ENCODE measurements at regions not wholly inside any gene's neighbourhood (a gene's known extent, or its start where the extent isn't known, plus 50 kb on each side); places are given as distances from the start of the nearest gene placed in this dataset.
A peak's percentile ranks its signal among the peaks of the same experiment; 100 is the strongest.
"Not testable (repeated sequence)": the region's sequence is repeated elsewhere in the genome, so short reads cannot be mapped to it uniquely, and the experiment has no call there.

DNA sequence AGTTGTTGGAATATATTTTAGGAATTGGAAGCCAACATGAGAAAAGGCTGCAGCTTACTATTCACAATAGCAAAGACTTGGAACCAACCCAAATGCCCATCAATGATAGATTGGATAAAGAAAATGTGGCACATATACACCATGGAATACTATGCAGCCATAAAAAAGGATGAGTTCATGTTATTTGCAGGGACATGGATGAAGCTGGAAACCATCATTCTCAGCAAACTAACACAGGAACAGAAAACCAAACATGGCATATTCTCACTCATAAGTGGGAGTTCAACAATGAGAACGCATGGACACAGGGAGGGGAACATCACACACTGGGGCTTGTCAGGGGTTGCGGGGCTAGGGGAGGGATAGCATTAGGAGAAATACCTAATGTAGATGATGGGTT, 192.1 kb upstream of the ANK3 start:
- H3K27ac ChIP-seq (ENCODE audit: extremely low read depth, low read depth, low read length); in situ Hi-C loops (cut with MboI); BruUV-seq (replicated peaks); H3K9me1 ChIP-seq (ENCODE audit: control insufficient read depth, insufficient read depth, low read length); CTCF ChIA-PET (ENCODE audit: low intra/inter-chr PET ratio); H4K20me1 ChIP-seq (replicated peaks; ENCODE audit: control insufficient read depth, insufficient read depth, low read length); H3K4me3 ChIP-seq; H3K79me2 ChIP-seq (ENCODE audit: control insufficient read depth, insufficient read depth, low read length); intact Hi-C loops (cut with micrococcal nuclease); H3K9ac ChIP-seq (ENCODE audit: insufficient read depth in 1 of 2, low read depth in 2 of 2, low read length in 2 of 2); H3K9me3 ChIP-seq (replicated peaks; ENCODE audit: control insufficient read depth, insufficient read depth, low read depth, low read length); H3K36me3 ChIP-seq (ENCODE audit: control insufficient read depth, insufficient read depth, low read length); H2AFZ ChIP-seq (ENCODE audit: low read depth, low read length); ATAC-seq; H3K4me1 ChIP-seq (replicated peaks in 1 of 2; ENCODE audit: control insufficient read depth in 2 of 2, insufficient read depth in 2 of 2, low read length in 2 of 2); H3K27me3 ChIP-seq (ENCODE audit: control insufficient read depth in 2 of 2, insufficient read depth in 2 of 2, low read length in 2 of 2); POLR2A ChIA-PET; H3K4me2 ChIP-seq (ENCODE audit: insufficient read depth, low read length); FAIRE-seq; DNase-seq (ENCODE audit: extremely low read depth in 1 of 4, low spot score in 3 of 4): not testable (repeated sequence)
- peak; percentile 40 for TF ChIP-seq RBM25 (IDR thresholded peaks at IDR 0.05; ENCODE audit: low read depth, low read length, severe bottlenecking)
- peak; percentile 58 for TF ChIP-seq ZNF146 (CRISPR knock-in tag; IDR thresholded peaks at IDR 0.05; ENCODE audit: unreplicated experiment)
- WGBS (ENCODE audit: insufficient coverage, low coverage, missing lambda C conversion rate), result 13% methylated on average over 2 of the region's 2 CpGs

DNA sequence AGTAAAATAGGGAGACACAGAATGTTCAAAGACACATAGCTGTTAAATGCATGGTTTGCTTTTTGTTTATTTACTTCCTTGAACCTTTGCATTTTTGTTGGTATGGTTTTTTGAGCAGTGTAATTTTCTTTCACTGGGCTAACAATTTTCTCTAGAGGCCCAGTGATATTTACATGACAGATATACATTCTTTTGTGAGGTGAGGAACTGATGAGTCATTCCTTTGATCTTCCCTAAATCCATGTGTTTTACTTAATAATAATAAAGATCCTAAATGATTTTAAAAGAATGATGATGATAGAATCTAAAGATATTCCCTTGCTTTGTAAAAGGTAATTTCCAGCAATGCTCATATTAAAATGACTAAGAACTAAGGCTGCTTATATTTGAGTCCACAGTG, 188.5 kb upstream of the ANK3 start:
- H3K9me3 ChIP-seq (replicated peaks; ENCODE audit: control insufficient read depth, insufficient read depth, low read depth, low read length), result no peaks in the 10 kb centered on the region
- ChIA-PET POLR2A (no interaction called here), CTCF (ENCODE audit: low intra/inter-chr PET ratio) (no interaction called here)
- H3K79me2 ChIP-seq (ENCODE audit: control insufficient read depth, insufficient read depth, low read length), result no peaks in the 10 kb centered on the region
- H3K27me3 ChIP-seq (ENCODE audit: control insufficient read depth in 2 of 2, insufficient read depth in 2 of 2, low read length in 2 of 2), result no peaks in the 10 kb centered on the region
- DNase-seq (ENCODE audit: extremely low read depth in 1 of 4, low spot score in 3 of 4), result no peak
- ATAC-seq, result no peak
- no peak for FAIRE-seq
- no peak overlapping the region for H3K4me3 ChIP-seq
- H3K9ac ChIP-seq (ENCODE audit: insufficient read depth in 1 of 2, low read depth in 2 of 2, low read length in 2 of 2), result no peak overlapping the region
- no peak overlapping the region for H2AFZ ChIP-seq (ENCODE audit: low read depth, low read length)
- H3K27ac ChIP-seq (ENCODE audit: extremely low read depth, low read depth, low read length), result no peak overlapping the region
- no TSS peak for BruUV-seq (replicated peaks)
- no peaks in the 10 kb centered on the region for H4K20me1 ChIP-seq (replicated peaks; ENCODE audit: control insufficient read depth, insufficient read depth, low read length)
- no peak overlapping the region for H3K4me2 ChIP-seq (ENCODE audit: insufficient read depth, low read length)
- intact Hi-C loops (cut with micrococcal nuclease) (no loop called here), in situ Hi-C loops (cut with MboI) (no loop called here)
- no peaks in the 10 kb centered on the region for H3K4me1 ChIP-seq (replicated peaks in 1 of 2; ENCODE audit: control insufficient read depth in 2 of 2, insufficient read depth in 2 of 2, low read length in 2 of 2)
- H3K9me1 ChIP-seq (ENCODE audit: control insufficient read depth, insufficient read depth, low read length), result no peaks in the 10 kb centered on the region
- H3K36me3 ChIP-seq (ENCODE audit: control insufficient read depth, insufficient read depth, low read length), result no peaks in the 10 kb centered on the region
- no peak for TF ChIP-seq HMG20A (CRISPR knock-in tag; conservative IDR thresholded peaks at IDR 0.05)
- TF ChIP-seq U2AF1 (optimal IDR thresholded peaks at IDR 0.05; ENCODE audit: low read depth, low read length), result no peak
- TF ChIP-seq ELF1 (tag; IDR thresholded peaks at IDR 0.05), result no peak
- no peak for TF ChIP-seq ZBTB11 (CRISPR knock-in tag; IDR thresholded peaks at IDR 0.05)
- no peak for TF ChIP-seq ZNF589 (CRISPR knock-in tag; IDR thresholded peaks at IDR 0.05; ENCODE audit: low read depth)
- TF ChIP-seq, protein P1, sequence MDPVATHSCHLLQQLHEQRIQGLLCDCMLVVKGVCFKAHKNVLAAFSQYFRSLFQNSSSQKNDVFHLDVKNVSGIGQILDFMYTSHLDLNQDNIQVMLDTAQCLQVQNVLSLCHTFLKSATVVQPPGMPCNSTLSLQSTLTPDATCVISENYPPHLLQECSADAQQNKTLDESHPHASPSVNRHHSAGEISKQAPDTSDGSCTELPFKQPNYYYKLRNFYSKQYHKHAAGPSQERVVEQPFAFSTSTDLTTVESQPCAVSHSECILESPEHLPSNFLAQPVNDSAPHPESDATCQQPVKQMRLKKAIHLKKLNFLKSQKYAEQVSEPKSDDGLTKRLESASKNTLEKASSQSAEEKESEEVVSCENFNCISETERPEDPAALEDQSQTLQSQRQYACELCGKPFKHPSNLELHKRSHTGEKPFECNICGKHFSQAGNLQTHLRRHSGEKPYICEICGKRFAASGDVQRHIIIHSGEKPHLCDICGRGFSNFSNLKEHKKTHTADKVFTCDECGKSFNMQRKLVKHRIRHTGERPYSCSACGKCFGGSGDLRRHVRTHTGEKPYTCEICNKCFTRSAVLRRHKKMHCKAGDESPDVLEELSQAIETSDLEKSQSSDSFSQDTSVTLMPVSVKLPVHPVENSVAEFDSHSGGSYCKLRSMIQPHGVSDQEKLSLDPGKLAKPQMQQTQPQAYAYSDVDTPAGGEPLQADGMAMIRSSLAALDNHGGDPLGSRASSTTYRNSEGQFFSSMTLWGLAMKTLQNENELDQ (CRISPR knock-in tag; IDR thresholded peaks at IDR 0.05; ENCODE audit: borderline replicate concordance), result no peak
- TF ChIP-seq SMC3 (conservative IDR thresholded peaks at IDR 0.05; ENCODE audit: insufficient read depth, low read depth, low read length), result no peak
